Activated CD4-positive, alpha-beta T cell treated with anti-CD3 and anti-CD28 coated beads for 36 hours (primary cell): ENCODE measurements at regions not wholly inside any gene's neighbourhood (a gene's known extent, or its start where the extent isn't known, plus 50 kb on each side); places are given as distances from the start of the nearest gene placed in this dataset.
"Not testable (repeated sequence)": the region's sequence is repeated elsewhere in the genome, so short reads cannot be mapped to it uniquely, and the experiment has no call there.

ENCODE experiments used
- ATAC-seq: fragments of 200-7000 bp; cut with Tn5 transposase; one replicate; pipeline ENCODE4 v1.10.0; 2021; ENCODE audit warnings: mild to moderate bottlenecking, moderate library complexity
- CTCF ChIA-PET: fragments of 350-600 bp; sonication (Branson Sonifier 250); formaldehyde crosslinking; loops from one replicate; lab custom pipeline; 2021; ENCODE audit warnings: antibody characterized with exemption; lab: Charles Lee
- POLR2A ChIA-PET: fragments of 350-600 bp; sonication (Branson Sonifier 250); formaldehyde crosslinking; loops from one replicate; lab custom pipeline; 2021; ENCODE audit warnings: antibody characterized with exemption, inconsistent platforms; lab: Charles Lee
- DNase-seq: peaks from one replicate; pipeline ENCODE4 v3.0.0-alpha.2; 2020
- H3K27ac Mint-ChIP-seq: one replicate; pipeline ENCODE4 v1.8.0; 2021; ENCODE audit warnings: mixed read lengths
- H3K27me3 Mint-ChIP-seq: one replicate; pipeline ENCODE4 v1.8.0; 2021; ENCODE audit warnings: mixed read lengths
- H3K36me3 Mint-ChIP-seq: one replicate; pipeline ENCODE4 v1.8.0; 2021; ENCODE audit warnings: low read depth, mixed read lengths
- H3K4me1 Mint-ChIP-seq: one replicate; pipeline ENCODE4 v1.8.0; 2021; ENCODE audit warnings: mixed read lengths
- H3K4me3 Mint-ChIP-seq: one replicate; pipeline ENCODE4 v1.8.0; 2021; ENCODE audit warnings: mild to moderate bottlenecking, moderate library complexity, mixed read lengths
- H3K9me3 Mint-ChIP-seq: one replicate; pipeline ENCODE4 v1.8.0; 2021; ENCODE audit warnings: low read depth, mixed read lengths
- intact Hi-C, 2 experiments: fragments of 100-400 bp; cut with DNase I in 1 of 2; cut with micrococcal nuclease in 1 of 2; formaldehyde crosslinking; loops; one replicate each; pipeline versions ENCODE4 v1.14.2 to v1.15.1; 2022 to 2024; cut with DNase I, micrococcal nuclease

- CTCF ChIA-PET: no interaction called here
- no peak overlapping the region for H3K4me3 Mint-ChIP-seq
- intact Hi-C loops: no loop called here
These were observed 113.8 kb downstream of the CTAGE1 start for GRCh38 chr18:22303927-22304326.

GRCh38 chr18:22302144-22302543 lies 115.6 kb downstream of the CTAGE1 start:
- no peak for ATAC-seq
- no peak for DNase-seq
- Mint-ChIP-seq H3K27me3 (peaks cover 3% of the 10 kb centered on the region), H3K9me3 (peaks cover 2% of the 10 kb centered on the region), H3K27ac (no peak overlapping the region), H3K36me3 (no peaks in the 10 kb centered on the region), H3K4me1 (no peaks in the 10 kb centered on the region), H3K4me3 (no peak overlapping the region)
- CTCF ChIA-PET: no interaction called here
- intact Hi-C loops: no loop called here
- POLR2A ChIA-PET: interaction anchor here (0.6 kb wide), 1 partner anchor 15 kb away, joined by 3 read pairs; no protein-coding TSS in a partner anchor

More at GRCh38 chr18:22303927-22304326, 113.8 kb downstream of the CTAGE1 start:
- Mint-ChIP-seq H3K27ac (no peak overlapping the region), H3K36me3 (no peaks in the 10 kb centered on the region), H3K27me3 (peaks cover 3% of the 10 kb centered on the region), H3K4me1 (no peaks in the 10 kb centered on the region), H3K9me3 (peaks cover 2% of the 10 kb centered on the region)
- POLR2A ChIA-PET: no interaction called here
- no peak for DNase-seq
- no peak for ATAC-seq

- CTCF ChIA-PET: no interaction called here
These were observed 116.8 kb downstream of the CTAGE1 start for GRCh38 chr18:22300665-22301636.

GRCh38 chr18:22297008-22297407 lies 120.7 kb downstream of the CTAGE1 start:
- no peak for DNase-seq
- ChIA-PET CTCF (no interaction called here), POLR2A (no interaction called here)
- H3K27ac Mint-ChIP-seq: no peak overlapping the region
- H3K4me3 Mint-ChIP-seq: no peak overlapping the region
- no peak for ATAC-seq
- H3K27me3 Mint-ChIP-seq: peaks cover 2% of the 10 kb centered on the region
- intact Hi-C loops: no loop called here
- no peaks in the 10 kb centered on the region for H3K4me1 Mint-ChIP-seq
- peaks cover 2% of the 10 kb centered on the region for H3K9me3 Mint-ChIP-seq
- no peaks in the 10 kb centered on the region for H3K36me3 Mint-ChIP-seq

More at GRCh38 chr18:22300665-22301636, 116.8 kb downstream of the CTAGE1 start:
- intact Hi-C loops: no loop called here
- Mint-ChIP-seq H3K27me3 (peaks cover 3% of the 10 kb centered on the region), H3K4me3 (no peak overlapping the region), H3K27ac (no peak overlapping the region), H3K4me1 (no peaks in the 10 kb centered on the region), H3K36me3 (no peaks in the 10 kb centered on the region), H3K9me3 (peaks cover 2% of the 10 kb centered on the region)
- POLR2A ChIA-PET: interaction anchor here (0.6 kb wide), 1 partner anchor 16 kb away, joined by 3 read pairs; no protein-coding TSS in a partner anchor
- DNase-seq: no peak
- ATAC-seq: no peak

GRCh38 chr18:22296304-22296703 lies 121.4 kb downstream of the CTAGE1 start:
- H3K9me3 Mint-ChIP-seq: peaks cover 2% of the 10 kb centered on the region
- H3K4me1 Mint-ChIP-seq: no peaks in the 10 kb centered on the region
- intact Hi-C loops: no loop called here
- ChIA-PET POLR2A (no interaction called here), CTCF (no interaction called here)
- ATAC-seq (no peak), DNase-seq (no peak)
- H3K4me3 Mint-ChIP-seq: no peak overlapping the region
- H3K36me3 Mint-ChIP-seq: no peaks in the 10 kb centered on the region
- H3K27ac Mint-ChIP-seq: no peak overlapping the region
- peaks cover 2% of the 10 kb centered on the region for H3K27me3 Mint-ChIP-seq

- H3K4me1 Mint-ChIP-seq: no peaks in the 10 kb centered on the region
- ATAC-seq (no peak), DNase-seq (no peak)
- CTCF ChIA-PET: no interaction called here
- intact Hi-C loops: loop anchor here in 1 of 2 experiments (2.0 kb wide), 1 partner anchor 73 kb away; no protein-coding TSS in a partner anchor
- H3K36me3 Mint-ChIP-seq: no peaks in the 10 kb centered on the region
- peaks cover 2% of the 10 kb centered on the region for H3K9me3 Mint-ChIP-seq
- no peak overlapping the region for H3K27ac Mint-ChIP-seq
- no peaks in the 10 kb centered on the region for H3K27me3 Mint-ChIP-seq
- POLR2A ChIA-PET: no interaction called here
- H3K4me3 Mint-ChIP-seq: no peak overlapping the region
These were observed 124.0 kb downstream of the GATA6 start for GRCh38 chr18:22293417-22293816.

GRCh38 chr18:22290004-22290403 lies 120.6 kb downstream of the GATA6 start:
- Mint-ChIP-seq H3K4me3 (no peak overlapping the region), H3K36me3 (no peaks in the 10 kb centered on the region), H3K27ac (no peak overlapping the region), H3K27me3 (no peaks in the 10 kb centered on the region), H3K9me3 (peaks cover 2% of the 10 kb centered on the region), H3K4me1 (no peaks in the 10 kb centered on the region)
- no peak for DNase-seq
- no peak for ATAC-seq
- intact Hi-C loops: no loop called here
- POLR2A ChIA-PET: no interaction called here
- CTCF ChIA-PET: no interaction called here

- Mint-ChIP-seq H3K9me3 (peaks cover 4% of the 10 kb centered on the region), H3K27ac (no peak overlapping the region), H3K4me3 (no peak overlapping the region), H3K4me1 (no peaks in the 10 kb centered on the region), H3K27me3 (no peaks in the 10 kb centered on the region), H3K36me3 (no peaks in the 10 kb centered on the region)
- ChIA-PET CTCF (no interaction called here), POLR2A (no interaction called here)
- intact Hi-C loops: loop anchor here in 1 of 2 experiments (5.0 kb wide), 1 partner anchor 56 kb away; no protein-coding TSS in a partner anchor
- ATAC-seq (no peak), DNase-seq (no peak)
These were observed 117.2 kb downstream of the GATA6 start for GRCh38 chr18:22286585-22286984.

GRCh38 chr18:22285361-22286140 lies 116.2 kb downstream of the GATA6 start:
- no peak for ATAC-seq
- Mint-ChIP-seq H3K27ac (no peak overlapping the region), H3K27me3 (no peaks in the 10 kb centered on the region), H3K4me3 (no peak overlapping the region), H3K4me1 (no peaks in the 10 kb centered on the region), H3K36me3 (no peaks in the 10 kb centered on the region), H3K9me3 (peaks cover 3% of the 10 kb centered on the region)
- POLR2A ChIA-PET: no interaction called here
- DNase-seq: no peak
- CTCF ChIA-PET: no interaction called here
- intact Hi-C loops: loop anchor here in 1 of 2 experiments (5.0 kb wide), 1 partner anchor 57 kb away; no protein-coding TSS in a partner anchor

- H3K27me3 Mint-ChIP-seq: no peaks in the 10 kb centered on the region
- ChIA-PET CTCF (no interaction called here), POLR2A (no interaction called here)
- H3K27ac Mint-ChIP-seq: no peak overlapping the region
- DNase-seq (no peak), ATAC-seq (no peak)
- H3K36me3 Mint-ChIP-seq: no peaks in the 10 kb centered on the region
- H3K9me3 Mint-ChIP-seq: peaks cover 2% of the 10 kb centered on the region
- H3K4me1 Mint-ChIP-seq: no peaks in the 10 kb centered on the region
- intact Hi-C loops: loop anchor here in 1 of 2 experiments (5.0 kb wide), 1 partner anchor 58 kb away; no protein-coding TSS in a partner anchor
- H3K4me3 Mint-ChIP-seq: no peak overlapping the region
These were observed 115.4 kb downstream of the GATA6 start for GRCh38 chr18:22284581-22285360.

GRCh38 chr18:22283855-22284254 lies 114.5 kb downstream of the GATA6 start:
- intact Hi-C loops, CTCF ChIA-PET, POLR2A ChIA-PET: not testable (repeated sequence)

More at GRCh38 chr18:22283855-22284254, 114.5 kb downstream of the GATA6 start:
- not testable (repeated sequence) for H3K4me1 Mint-ChIP-seq, H3K9me3 Mint-ChIP-seq, H3K27me3 Mint-ChIP-seq, H3K4me3 Mint-ChIP-seq, DNase-seq, H3K27ac Mint-ChIP-seq, ATAC-seq, H3K36me3 Mint-ChIP-seq
